ENCODE measurements at regions not wholly inside any gene's neighbourhood (a gene's known extent, or its start where the extent isn't known, plus 50 kb on each side); places are given as distances from the start of the nearest gene placed in this dataset.
A peak's percentile ranks its signal among the peaks of the same experiment; 100 is the strongest.

DNA sequence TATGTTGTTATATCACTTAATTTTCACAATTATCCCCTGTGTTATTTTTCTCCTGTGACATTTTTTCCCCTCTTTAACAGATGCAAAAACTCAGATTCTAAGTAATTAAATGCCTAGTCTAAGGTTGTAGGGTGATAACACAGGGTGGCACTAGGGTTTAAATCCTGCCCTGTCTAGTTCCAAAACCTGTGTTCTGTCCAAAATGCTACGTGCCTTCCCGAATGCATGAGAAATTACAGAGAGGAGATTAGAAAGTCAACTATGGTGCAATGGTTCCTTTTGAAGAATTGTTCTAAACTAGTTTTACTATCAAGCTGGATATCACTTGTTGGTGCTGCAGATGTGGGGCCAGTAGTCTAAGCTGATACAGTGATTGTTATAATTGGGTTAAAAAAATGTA is 108.0 kb downstream of the DIPK2A start:
- DNase-seq, result no peak

- no peak for DNase-seq
Observed at GRCh38 chr3:144084929-144085328, 113.3 kb downstream of the DIPK2A start.

- peak in 1 of 2 experiments; percentile 17 for DNase-seq
Observed at GRCh38 chr3:144085964-144086363, 114.3 kb downstream of the DIPK2A start.

DNA sequence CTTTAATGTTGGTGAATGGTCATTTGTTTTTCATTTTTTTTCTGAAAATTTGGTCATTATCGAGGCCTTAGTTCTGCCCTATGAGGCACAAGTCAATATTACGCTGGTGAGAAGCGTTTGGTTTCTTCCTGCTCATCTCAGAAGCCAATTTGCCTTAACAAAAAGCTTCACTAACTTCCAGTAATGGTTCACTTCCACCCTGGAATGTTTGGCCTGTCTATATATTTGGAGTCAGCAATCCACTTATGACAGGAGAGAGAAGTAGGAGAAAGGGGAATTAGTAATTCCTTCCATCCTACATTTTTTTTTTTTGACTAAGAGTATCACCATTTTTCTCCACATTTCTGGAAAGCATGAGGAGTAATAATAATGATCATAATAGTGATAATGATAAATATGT is 124.4 kb downstream of the DIPK2A start:
- DNase-seq, result no peak

DNA sequence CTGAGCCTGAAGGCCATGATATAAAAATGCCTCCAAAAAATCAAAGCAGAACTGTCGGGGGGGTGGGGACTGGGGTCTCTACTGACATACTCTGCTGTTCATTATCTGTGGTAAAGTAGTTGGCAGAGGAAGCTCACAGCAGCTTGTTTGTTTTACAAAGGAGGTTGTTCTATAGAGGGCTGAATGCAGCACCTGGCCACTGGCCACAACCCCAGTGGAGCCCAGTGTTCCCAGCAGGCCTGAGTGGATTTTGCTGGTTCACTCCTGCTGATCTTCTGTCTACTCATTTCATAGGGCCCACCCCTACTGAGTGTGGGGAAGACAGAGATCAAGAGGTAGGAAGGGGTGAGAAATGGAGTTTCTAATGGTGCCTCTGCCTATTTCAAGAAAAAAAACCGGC is 125.5 kb downstream of the DIPK2A start:
- DNase-seq, result no peak

DNA sequence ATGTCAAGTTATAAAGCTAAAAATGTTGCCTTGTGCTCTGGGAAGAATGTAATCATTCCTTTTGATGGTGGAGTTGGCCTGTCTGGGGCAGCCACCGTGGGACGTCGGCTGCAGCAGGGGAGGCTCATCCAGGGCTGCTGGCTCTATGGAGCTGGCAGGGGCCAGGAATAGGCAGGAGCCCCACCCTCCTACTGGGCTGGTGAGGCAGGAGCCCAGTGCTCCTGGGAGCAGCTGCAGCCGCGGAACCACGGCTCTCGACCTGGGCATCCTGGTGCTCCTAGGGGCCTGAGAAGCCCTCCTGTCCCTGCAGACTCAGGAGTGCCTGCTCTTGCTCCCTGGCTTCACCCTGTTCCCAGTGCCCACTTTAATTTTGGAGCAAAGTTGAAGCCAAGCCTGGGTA is 127.1 kb downstream of the DIPK2A start:
- no peak for DNase-seq

GRCh38 chr3:144102421-144102820 is 130.8 kb downstream of the DIPK2A start:
- no peak for DNase-seq

DNA sequence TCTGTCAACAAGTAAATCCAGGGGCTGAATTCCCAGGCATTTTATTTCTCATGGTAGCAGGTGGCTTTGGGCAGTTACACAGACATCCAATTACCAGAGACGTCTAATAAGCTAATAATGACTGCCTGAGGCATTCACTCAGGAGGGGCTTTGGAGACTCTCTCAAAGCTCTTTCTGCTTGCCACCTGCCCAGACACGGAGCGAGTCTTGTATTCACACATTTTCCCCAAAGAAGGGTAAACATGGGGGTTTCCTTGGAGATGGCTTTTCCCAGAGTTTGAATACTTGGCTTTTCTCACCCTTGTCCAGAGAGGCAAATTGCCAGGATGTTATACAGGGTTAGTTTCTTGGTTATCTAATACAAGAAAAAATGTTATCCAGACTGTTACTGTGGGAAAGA is 132.6 kb downstream of the DIPK2A start:
- peak; percentile 74 to 91 for DNase-seq

GRCh38 chr3:144104679-144105078 is 133.1 kb downstream of the DIPK2A start:
- no peak for DNase-seq

DNA sequence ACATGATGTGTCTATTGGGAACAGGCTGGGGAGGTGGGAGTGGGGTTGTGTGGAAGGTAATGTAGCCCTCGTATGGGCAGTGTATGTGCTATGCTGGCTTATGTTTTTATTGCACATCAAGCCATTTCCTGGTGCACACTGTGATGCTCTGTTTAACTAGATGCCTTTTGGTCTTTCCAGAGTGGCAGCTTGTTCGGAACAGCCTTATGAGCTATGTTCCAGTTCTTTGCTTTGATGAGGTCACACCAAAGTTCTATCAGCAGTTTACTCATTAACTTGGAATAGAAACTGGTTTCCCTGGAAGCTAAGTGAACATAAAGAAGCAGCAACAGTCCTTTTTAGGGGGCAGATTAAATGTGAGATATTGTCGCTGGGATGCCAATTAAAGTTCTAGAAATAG is 133.9 kb downstream of the DIPK2A start:
- DNase-seq, result no peak

- no peak for DNase-seq
Observed at GRCh38 chr3:144106970-144107369, 135.3 kb downstream of the DIPK2A start.

DNA sequence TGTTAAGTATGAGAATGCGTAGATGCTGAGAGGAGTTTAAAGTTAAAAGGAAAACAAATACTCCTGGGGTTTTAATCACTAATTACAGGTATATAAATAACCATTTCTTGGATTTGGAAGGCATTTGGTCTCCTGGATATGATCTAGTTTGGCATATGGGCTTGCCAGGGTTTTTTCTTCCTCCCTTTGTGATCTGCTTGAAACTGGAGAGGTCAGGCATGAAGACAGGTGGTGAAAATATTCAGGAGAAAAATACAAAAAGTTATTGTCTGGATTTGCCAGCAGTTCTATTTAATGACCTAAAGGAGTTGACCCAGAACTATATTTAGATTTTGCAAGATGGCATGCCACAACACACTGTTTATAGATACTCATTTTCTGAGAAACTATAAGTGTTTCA is 136.3 kb downstream of the DIPK2A start:
- peak; percentile 22 to 65 for DNase-seq

DNA sequence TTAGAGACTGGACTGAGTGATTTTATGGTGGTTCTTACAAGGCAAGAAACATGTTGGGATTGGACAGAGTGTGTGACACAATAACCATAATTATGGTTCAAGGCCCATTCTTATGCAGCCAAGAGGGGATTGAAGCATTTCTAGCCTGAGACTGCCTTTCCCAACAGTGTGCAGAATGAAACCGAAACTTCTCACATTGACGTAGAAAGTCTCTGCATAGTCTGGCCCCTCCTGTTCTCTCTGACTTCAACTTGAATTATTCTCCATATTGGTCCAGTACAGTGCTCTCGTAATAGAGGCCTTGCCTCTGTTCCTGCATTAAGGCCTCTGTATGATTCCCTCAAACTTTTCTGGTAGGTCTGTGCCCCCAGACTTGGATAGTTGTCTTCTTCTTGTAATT is 138.3 kb downstream of the DIPK2A start:
- no peak for DNase-seq

DNA sequence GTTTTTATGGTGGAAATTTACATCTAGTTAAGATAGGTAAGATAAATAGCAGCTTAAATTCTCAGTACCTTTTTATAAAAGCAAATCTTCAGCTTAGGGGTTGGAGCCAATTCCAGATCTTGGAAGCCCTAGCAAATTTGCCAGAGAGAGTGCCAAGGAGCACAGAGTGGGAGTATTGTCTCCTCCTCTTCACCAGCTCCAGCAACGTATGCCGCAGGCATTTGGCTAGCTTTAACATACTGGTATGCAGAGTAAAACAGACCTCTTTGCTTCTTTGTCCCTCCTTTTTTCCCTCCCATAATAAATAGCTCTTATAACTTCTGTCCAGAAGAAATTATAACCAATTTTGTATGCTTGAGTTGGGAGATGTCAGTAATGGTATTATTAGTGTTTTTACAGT is 140.4 kb downstream of the DIPK2A start:
- peak in 1 of 2 experiments; percentile 29 for DNase-seq

DNA sequence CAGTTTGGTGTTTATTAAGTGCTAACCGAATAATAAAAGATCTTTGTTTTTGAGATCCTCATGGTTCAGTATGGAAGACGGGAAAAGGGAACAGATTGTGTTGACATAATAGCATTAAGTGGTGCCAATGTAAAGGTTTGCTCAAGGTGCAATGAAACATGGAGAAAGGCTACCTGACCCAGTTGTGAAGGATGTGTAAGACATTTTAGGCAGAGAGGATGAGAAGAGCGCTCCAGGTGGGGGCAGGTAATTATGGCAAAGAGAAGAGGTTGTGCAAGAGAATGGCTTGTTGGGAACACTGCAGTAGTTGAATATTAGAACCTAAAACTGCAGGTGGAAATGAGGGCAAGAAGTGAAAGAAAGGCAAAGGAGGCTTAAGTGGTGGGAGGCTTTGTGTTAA is 140.8 kb downstream of the DIPK2A start:
- peak in 1 of 2 experiments; percentile 31 for DNase-seq

- DNase-seq, result peak in 1 of 2 experiments; percentile 28
Observed at GRCh38 chr3:144114767-144115166, 143.1 kb downstream of the DIPK2A start.

DNA sequence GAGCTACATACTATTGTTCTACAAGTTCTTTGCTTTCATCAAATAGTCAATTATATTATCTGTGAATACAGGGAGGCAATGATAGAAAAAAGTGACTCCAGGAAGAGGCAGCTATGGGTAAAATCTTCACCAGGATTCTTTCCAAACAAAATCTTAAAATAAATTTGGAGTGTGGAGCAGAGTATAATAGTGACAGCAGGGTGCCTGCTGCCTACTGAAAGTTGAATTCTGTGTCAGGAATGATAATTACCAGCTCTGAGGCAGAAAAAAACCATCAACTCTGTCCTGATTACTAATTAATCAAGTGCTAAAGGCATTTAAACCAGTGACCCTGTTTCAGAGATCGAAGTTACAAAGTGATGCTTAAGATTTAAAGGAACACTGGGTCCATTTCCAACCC is 148.0 kb downstream of the DIPK2A start:
- no peak for DNase-seq

- no peak for DNase-seq
Observed at GRCh38 chr3:144121661-144122060, 150.0 kb downstream of the DIPK2A start.

- DNase-seq, result no peak
Observed at GRCh38 chr3:144127014-144127413, 155.4 kb downstream of the DIPK2A start.

DNA sequence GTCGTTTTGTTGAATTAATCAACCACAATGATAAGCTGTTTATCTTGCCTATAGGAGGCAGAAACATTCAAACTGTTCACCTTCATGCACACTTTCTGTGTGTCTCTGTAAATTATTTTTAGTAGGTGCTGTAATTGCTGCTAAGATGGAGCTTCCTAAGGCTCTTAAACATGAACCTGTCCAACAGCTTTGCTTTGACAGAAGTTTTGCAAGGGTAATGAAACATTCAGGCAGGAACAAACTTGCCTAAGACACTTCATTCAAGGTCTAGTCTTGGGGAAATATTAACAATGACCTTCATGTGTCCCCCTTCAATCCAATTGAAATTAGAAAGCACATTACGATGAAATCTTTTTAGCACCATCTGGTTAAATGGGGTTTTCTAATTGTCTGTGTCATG is 156.1 kb downstream of the DIPK2A start:
- peak; percentile 69 to 94 for DNase-seq

GRCh38 chr3:144128108-144128892 is 156.7 kb downstream of the DIPK2A start:
- DNase-seq, result peak; percentile 78 to 95

DNA sequence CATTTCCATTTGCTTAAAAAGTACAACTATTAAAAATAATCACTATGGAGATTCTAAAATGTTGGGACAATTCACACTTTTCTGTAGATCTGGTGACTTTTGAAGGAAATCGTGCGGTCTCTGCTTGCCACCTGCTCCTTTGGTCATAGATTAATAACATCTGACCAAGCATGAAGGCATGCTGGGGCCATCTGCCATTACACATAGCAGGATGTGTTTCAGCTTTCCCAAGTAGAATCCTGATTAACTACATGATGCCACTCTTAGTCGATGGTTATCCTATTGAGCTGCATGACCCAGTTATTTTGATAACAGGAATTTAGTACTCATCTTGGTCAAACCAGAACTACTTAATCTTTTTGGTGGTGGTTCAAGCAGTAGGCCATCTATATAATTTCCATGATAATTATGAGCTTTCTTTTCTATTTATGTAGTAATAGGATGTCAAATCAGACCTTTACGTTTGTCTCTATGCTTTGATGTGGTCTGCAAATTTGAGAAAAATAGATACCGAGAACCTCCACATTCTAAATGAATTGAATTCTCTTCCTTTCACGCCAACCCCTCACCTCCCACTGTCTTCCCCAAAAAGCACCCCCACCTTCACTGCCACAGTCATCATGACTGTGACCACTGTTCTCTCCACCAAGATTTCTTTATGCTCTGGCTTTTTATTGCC is 158.1 kb downstream of the DIPK2A start:
- DNase-seq, result peak; percentile 79 to 91

GRCh38 chr3:144141074-144141473 is 169.5 kb downstream of the DIPK2A start:
- no peak for DNase-seq

GRCh38 chr3:144141496-144141895 is 169.9 kb downstream of the DIPK2A start:
- no peak for DNase-seq
